ENCODE measurements at regions not wholly inside any gene's neighbourhood (a gene's known extent, or its start where the extent isn't known, plus 50 kb on each side); places are given as distances from the start of the nearest gene placed in this dataset.
A peak's percentile ranks its signal among the peaks of the same experiment; 100 is the strongest.

DNA sequence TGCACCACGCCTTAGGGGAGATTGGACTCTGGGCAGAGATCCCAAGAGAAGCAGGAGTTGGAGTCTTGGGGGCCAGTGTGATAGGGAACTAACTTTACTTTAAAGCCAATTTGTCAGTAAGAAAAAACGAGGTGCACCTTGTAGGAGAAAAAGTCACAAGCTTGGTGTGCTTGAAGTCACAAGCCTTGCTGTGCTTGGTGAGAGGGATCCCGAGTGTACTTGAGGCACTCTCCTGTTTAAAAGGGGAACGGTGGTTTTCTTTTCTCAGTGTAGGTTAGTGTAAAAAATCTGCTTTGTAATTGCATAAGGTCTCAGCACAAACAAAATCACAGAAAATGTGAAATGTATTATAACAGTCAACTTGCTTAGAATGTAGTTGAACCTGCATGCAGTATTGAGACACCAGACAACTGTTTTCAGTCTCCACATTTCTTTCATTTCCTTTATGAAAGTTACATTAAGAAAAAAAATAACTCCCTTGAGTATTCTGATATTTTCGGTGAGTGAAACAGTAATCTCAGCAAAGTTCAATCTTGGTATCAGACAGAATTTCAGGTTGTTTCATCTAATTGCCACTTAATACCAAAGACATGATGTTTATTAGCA lies 111.1 kb upstream of the DUSP22 start:
- no peak for DNase-seq

DNA sequence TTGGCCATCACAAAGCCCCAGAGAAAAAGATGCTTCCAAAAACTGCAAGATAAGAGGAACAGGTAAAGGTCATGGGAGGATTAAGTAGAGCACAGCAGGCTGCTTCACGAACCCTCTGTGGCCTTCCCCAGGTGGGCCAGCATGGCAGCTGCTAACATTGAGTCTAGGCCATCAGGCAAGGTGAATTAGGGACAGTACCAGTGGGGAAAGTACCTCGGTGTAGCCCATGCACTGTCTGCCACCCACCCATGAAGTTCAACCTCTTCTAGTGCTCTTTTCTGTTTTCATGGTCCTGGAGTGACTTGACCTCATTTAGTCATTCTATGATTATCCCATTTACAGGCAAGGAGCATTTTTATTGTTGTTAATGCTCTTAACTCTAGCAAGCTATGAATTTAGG lies 108.6 kb upstream of the DUSP22 start:
- no peak for DNase-seq

DNA sequence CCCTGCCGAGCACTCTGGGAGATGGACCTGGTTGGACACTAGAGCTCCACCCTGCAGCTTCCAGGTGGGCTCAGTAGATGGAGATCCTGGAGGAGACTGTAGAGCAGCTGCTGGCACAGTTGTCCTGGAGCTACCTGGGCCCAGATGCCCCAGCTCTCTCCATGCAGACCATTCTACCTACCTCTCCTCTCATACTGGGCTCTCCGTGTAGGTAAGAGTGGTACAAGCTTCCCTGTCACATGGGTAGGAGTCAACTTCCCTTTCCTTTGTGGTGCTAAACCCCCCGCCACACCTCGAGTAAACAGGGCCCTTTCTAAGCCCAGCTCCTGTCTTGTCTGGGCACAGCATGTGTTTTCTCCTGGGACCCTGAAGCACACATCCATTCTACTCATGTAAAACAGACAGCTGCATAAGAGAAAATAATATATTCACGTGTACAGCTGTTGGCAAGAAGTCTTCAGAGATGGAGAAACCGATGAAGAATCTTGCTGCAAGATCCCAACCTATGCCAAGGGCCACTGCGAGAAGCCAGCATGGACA lies 108.1 kb upstream of the DUSP22 start:
- no peak for DNase-seq

DNA sequence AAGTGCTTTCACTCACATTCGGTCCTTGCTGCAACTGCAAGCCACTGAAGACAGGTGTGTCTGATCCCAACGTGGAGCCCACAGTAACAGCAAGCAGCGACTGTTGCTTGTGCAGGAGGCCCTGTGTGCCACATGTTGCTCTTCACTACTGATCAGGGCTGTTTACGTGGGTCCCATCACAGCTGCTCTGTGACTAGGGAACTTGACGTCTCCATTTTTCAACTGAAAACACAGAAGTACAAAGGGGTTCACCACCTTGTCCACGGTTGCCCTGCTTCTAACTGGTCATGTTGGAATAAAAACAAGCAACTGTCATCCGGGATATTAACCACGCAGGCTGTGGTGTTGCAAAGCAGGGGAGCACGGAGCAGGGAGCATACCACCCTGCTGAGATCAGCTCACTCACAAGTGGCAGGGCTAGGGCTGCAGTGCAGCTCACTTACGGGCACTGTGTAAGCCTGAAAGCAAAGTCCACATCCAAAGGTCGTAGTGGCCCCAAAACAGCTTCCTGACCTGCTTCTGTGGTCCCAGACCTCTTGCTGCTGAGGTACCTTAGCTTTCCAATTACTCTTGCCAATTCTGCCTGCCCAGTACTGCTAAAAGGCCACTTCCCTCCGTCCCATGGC lies 105.8 kb upstream of the DUSP22 start:
- no peak for DNase-seq

DNA sequence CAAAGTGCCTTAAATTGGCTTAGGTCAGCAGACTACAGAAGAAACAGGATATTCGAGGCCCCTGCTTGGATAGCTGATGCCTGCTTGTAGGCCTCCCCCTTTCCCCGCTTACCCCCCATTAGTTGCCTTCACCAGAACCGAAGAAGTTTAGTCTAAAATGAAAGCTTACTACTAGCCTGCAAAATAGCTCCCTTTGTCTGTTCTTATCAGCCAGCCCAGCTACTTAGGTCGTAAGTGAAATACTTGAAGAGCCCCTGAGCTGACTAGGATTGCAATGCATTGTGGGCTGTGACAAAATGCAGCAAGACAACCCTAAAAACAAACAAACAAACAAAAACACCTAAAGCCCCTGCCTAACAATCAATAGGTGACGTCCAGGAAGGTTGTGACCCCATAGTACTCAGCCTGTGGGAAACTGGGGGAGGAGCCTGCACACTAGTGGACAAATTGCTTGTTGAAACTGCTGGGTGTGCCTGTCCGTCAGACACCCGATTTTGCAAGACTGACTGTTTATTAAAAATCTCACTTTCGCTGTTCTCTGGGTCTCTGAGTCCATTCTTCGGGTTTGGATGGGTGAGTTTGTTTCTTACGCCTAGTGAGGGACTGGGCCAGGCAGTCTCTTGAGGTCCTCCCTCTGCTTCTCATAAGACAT lies 105.0 kb upstream of the DUSP22 start:
- DNase-seq = no peak

DNA sequence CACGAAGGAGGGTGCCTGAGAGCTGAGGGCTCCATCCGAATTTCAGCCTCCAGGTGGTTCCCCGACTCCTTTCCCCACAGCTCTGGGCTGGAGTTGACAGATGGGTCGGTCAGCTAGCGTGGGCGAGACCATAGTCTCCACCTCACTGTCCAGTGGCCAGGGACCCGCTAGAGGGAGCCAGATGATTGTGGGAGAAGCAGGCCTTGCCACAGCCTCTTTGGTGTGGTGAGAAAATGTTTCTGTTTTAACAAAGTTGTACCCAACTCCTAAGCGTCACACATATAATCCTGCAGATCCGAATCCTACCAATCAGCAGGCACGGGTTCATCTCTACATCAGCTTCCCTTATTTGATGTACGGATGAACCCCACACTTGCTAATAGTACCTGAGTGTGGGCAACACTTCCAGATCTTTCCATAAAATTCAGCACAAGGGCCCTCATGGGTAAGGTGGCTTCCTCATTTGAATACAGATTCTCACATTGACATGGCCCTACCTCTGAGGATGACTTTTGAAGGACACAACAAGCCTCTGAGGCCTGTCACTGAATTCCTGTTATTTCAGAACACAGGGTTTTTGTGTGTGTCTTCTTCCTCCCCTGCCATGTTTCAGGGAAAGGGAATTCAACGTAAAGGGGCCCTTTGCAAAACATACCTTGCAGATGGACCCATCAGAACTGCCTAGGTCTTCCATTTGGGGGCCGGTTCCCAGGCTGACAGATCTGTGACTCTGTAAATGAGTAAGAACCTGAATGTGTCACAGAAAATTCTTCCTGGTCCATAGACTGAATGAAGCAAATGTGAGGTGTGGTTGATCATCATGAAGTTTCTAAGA lies 103.2 kb upstream of the DUSP22 start:
- peak; percentile 85 for DNase-seq

DNA sequence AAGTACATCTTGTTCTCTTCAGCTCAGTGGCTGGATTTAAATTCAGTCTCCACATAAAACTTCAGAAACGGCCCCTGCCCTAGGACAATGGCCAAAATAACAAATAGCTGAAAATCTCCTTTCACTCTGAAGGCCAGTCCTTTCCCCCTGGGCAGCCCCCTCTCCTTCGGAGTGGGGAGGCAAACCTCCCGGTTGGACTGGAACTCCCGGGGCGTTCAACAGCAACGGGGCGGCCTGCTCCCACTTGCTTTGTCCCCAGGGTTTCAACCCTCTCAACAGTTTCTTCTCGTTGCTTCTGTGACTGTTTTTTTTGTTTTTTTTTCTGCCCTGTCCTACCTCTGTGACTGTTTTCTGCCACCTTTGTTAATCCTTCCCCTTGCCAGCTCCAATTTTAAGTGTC lies 102.6 kb upstream of the DUSP22 start:
- DNase-seq = no peak

DNA sequence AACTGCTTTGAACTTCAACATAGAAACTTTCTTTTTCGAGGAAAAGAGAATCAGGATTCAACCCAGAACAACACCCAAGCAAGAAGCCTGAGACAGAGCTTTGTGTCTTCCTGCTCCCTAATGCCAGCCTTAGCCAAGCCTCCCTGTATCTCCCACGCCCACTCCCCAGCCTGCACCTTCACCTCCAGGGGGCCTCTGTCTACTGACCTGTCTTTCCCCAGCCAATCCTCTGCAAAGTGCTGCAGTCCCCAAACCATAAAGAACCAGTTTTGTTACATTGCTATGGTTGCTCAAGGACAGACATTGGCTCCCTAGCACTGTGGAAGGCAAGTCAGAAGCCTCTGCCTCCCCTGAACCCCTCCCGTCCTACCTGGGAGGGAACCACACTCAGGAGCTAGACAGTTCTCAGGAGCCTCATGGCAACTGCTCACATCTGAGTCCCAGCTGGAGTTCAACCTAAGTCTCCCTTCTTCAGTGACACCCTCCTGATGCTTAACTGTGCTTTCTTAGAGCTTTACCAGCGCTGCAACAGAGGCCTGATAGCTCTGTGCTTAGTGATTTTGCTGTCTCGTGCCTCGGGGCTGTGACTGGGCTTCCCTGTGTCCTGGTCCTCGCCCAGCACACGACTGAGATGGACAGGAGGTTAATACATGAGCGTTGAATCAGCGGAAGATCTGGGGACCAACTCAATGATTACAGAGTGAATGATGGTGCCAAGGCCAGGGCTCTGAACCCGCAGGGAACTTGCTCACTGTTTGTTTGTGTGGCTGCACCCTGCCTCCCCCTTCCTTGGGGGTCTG lies 101.5 kb upstream of the DUSP22 start:
- no peak for DNase-seq

DNA sequence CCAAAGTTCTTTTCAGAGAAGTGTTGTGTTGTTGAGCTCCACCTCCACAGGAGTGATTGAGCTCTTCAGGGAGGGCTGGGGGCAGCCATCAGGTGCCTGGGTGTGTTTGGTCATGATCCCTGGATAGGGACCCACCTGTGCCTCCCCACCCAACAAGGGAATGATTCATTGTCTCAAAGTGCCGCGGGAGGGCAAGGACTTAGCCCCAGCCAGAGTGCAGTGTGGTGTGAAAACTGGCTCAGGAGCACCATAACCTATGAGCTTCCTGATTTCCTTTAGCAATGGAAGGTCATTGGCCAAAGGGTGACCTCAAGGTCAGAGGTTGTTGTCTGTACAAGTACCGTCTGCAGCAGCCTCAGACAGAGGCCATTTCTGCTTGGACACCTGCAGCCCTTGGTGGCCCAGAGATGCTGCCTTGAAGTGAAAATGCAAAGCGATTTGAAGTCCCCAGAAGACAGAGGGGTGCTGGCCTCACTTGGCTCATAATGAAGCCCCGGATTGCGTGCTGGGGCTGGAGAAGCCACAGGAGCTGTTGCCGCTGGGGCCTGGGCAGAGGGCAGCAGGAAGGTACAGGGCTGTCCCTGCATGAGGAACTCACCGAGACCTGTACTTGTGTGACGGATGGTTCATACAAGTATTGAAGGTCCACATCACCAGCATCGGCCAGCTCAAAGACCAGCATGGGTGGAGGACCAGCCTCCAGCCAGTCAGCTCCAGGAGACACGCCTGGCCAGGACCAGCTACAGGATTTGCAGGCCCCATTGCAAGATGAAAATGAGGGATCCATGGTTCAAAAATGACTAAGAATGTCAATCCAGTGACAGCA lies 100.6 kb upstream of the DUSP22 start:
- no peak for DNase-seq

DNA sequence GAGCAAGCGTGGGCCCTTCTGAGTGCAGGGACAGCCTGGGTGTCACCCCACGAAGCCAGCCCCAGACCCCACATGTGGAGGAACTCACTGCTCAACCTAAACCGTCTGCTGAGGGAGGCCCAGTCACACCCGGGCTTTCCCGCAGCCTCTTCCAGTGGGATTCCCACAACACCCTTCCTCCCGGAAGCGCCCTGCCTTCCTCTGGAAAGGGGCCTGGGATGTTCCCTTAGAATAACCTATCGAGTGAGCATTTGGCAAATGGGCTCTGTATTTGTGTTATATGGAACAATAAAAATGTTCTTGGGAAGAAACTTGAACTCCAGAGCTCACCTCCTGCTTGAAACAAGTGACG lies 100.0 kb upstream of the DUSP22 start:
- DNase-seq = no peak

DNA sequence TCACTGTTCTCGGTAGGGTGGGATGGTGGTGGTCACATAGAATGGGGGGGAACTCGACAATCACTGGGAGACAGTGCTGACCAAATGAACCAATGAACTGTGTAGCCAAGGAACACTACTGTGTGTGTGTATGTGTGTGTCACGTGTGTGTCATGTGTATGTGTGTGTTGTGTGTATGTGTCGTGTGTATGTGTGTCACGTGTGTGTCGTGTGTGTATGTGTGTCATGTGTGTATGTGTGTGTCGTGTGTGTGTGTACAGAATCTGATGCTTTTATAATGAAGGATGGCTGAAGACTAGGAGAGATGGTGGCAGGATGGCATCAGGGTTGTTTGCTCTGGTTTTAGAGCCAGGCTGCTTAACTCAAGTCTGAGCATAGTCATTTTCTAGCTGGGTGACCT lies 99.1 kb upstream of the DUSP22 start:
- DNase-seq = no peak

DNA sequence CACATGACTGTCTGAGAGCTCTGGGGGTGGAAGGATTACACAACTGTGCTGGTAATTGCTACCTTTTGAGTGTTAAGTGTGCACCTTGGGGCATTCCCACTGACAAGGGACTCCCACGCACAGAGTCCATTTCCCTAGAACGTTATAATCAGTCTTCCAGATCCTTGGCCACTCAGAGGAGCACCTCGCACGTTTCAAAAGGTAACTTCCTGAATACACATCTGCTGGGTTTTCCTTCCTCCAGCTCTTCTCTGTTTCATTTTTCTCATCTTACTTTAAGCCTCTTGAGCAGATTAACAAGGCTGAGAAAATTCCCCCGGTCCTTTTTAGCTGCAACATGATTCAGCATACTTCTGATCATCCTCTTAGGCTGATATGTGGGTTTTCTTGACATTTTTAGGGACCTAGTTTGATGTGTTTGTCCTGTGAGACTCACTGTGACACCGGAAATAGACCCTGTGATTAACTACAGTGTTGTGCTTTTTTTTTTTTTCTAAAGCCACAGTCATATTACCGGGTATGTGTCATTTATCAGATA lies 98.4 kb upstream of the DUSP22 start:
- peak; percentile 50 for DNase-seq

DNA sequence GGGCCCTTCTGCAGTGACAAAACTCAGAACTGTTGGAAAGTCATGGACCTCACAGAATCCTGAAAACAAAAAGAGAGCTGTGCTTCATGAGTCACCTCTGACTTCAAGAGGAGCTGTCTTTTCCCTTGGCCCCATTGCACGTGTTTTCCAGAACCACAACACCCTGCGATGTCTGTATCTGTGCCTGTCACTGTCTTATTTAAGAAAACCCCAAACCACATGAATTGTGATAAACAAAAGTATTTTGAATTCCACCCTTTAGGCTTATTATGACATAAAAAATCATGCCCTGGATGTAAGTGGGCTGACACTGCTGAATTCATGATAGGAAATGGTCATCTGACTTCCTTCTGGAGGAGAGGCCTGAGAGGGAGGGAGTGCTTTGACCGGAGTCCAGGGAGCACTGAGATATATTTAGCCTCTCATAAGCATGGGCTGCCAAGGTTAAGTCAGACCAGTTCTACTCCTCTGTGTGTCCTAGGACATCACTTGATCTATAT lies 96.4 kb upstream of the DUSP22 start:
- peak; percentile 47 for DNase-seq

DNA sequence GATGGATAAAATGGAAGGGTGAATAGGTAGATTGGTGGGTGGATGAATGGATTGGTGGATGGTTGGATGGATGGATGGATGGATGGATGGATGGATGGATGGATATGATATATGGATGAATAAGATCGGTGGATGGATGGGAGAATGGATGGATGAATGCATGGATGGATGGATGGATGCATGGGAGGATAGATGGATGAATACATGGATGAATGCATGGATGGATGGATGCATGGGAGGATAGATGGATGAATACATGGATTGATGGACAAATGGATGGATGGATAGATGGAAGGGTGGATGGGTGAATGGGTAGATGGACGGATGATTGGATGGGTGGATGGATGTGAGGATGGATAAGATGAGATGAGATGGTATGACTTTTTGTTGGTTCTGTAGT lies 95.7 kb upstream of the DUSP22 start:
- no peak for DNase-seq

DNA sequence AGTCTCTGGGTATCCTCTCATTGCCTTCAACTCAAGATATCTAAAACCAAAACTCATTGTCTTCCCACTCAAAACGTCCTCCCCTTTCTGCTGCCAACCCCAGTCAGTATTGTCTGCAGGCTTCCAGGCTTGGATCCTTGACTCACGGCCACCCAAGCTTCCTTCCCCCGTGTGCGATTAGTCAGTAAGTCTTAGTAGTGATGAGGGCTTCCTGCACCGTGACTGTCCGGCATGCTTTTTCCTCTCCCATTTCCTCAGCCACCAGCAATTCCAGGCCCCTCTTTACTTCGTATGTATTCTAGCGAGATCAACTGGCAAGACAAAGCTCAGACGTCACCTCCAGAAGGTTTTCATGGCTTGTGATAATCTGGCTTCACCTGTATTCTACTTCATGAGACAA lies 88.6 kb upstream of the DUSP22 start:
- DNase-seq = no peak

DNA sequence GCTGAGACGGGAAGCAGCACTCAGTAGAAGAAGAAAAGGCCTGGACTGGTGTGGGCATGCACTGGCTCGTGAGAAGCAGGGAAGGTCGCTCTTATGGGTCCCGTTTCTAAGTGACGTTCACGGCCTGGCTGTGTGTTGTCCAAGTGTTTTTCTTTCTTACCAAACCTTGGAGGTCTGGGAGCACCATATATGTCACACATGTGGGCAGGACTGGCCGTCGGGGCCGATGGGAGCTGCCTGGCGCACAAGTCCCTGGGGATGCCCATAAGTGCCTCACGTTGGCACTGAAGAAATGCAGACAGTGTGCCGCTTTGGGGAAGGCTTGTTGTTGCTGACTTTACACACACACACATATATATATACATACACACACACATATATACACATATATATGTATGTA lies 86.0 kb upstream of the DUSP22 start:
- DNase-seq = no peak

DNA sequence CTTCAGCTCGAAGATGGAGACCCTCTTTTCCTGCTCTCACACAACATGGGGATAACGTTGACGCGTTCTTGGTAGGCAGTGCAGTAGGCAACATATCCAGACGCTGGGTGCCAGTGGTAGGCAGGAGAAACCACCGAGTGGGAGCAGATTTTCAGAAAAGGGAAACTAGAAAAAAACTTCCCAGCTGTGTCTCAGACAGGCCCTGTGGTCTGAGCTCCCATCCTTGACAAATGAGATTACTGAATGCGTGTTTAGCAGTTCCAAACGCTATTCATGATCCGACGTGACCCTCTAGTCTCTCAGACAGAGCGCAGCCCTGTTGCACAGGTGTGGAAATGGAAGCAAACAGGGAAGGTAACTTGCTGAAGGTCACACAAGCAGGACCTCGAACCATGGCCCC lies 83.9 kb upstream of the DUSP22 start:
- no peak for DNase-seq

DNA sequence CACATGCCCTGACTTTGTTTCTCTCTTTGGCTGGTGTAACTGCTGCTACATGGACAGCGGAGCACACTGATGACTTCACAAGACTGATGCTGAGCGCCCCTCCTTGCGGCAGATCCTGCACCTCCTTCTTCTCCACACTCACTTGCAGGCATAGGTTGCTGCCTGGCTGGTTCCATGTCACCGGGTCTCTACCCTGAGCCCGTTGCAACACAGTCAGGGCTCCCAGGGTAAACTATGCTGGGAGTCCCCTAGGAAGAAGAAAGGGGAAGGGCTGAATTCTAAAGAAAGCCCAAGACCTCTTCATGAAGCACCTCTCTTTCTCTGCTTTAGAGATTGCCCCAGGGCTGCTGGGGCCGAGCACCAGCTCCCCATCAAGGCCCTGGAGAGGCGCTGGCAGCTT lies 83.3 kb upstream of the DUSP22 start:
- DNase-seq = no peak

DNA sequence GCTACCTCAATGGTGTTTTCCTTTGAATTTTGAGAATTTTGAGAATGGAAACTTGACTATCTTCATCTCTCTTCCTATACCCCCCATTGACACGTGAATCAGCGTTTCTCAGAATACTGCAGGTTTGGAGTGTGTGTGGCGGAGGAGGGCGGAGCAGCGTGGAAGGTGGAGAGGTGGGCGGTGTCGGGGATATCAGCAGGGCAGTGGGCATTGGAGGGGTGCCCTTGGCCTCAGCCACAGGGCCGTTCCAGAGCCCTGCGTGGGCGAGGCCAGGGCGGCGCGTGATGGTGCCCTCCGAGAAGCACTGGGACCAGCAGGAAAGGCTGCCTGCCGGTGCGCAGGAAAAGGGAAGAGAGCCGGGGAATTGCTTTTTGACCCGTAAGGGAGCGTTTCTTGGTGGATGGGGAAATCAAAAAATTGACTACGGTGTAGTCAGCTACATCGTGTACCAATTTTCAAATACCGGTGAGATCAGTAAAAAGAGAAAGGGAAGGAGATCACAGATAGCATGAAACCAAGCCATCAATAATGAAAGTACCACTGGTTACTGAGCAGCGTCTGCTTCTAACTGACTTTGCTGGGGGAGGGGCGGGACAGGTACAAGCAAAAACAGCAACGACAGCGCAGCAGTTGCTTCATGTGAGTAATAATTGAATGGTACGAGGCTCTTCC lies 82.7 kb upstream of the DUSP22 start:
- peak; percentile 49 for DNase-seq

DNA sequence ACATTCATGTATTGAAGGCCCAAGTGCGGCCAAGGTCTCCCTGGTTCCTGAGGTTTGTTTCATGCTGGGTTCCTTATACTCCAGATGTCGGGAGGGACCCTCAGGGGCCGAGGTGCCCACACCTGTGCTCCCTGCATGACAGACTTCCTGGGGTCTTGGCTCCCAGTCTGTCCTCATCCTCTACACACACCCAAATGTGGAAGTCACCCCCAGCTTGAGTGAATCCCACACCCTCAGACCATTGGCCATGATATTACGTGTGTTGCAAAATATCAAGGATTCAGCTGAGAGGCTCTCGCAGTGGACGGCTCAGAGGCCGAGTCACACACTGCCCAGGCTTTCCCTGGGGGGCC lies 82.2 kb upstream of the DUSP22 start:
- DNase-seq = no peak
